Type B pancreatic cell (in vitro differentiated cells): ENCODE measurements at regions not wholly inside any gene's neighbourhood (a gene's known extent, or its start where the extent isn't known, plus 50 kb on each side); places are given as distances from the start of the nearest gene placed in this dataset.

Experiments
- DNase-seq: peaks from one replicate; pipeline ENCODE4 v3.0.0; 2021; ENCODE audit warnings: mixed read lengths; ENCODE audit not compliant: unreplicated experiment; ENCODE audit errors: extremely low spot score
- H3K27ac Mint-ChIP-seq: 2 replicates; pipeline ENCODE4 v1.8.0; 2021; ENCODE audit warnings: mild to moderate bottlenecking, mixed read lengths
- H3K27me3 Mint-ChIP-seq: 2 replicates; pipeline ENCODE4 v1.8.0; 2021; ENCODE audit warnings: mixed read lengths
- H3K36me3 Mint-ChIP-seq: 2 replicates; pipeline ENCODE4 v1.8.0; 2021; ENCODE audit warnings: mixed read lengths
- H3K4me1 Mint-ChIP-seq: one replicate; pipeline ENCODE4 v1.8.0; 2021; ENCODE audit warnings: mixed read lengths; ENCODE audit not compliant: unreplicated experiment
- H3K4me3 Mint-ChIP-seq: 2 replicates; pipeline ENCODE4 v1.8.0; 2021; ENCODE audit warnings: mild to moderate bottlenecking, mixed read lengths
- H3K9me3 Mint-ChIP-seq: 2 replicates; pipeline ENCODE4 v1.8.0; 2021; ENCODE audit warnings: mixed read lengths
- TF ChIP-seq, protein P1 (sequence below): fragments of 200-600 bp; sonication (generic); conservative IDR thresholded peaks from 2 replicates; pipeline ENCODE4 v1.5.0; 2021; ENCODE audit warnings: antibody characterized with exemption, mild to moderate bottlenecking

GRCh38 chr12:86799616-86800015 lies 543.4 kb upstream of the MGAT4C start:
- H3K27me3 Mint-ChIP-seq, result no peaks in the 10 kb centered on the region
- DNase-seq, result no peak
- no peaks in the 10 kb centered on the region for H3K9me3 Mint-ChIP-seq
- H3K36me3 Mint-ChIP-seq, result no peaks in the 10 kb centered on the region
- H3K4me1 Mint-ChIP-seq, result no peaks in the 10 kb centered on the region
- H3K27ac Mint-ChIP-seq, result no peak overlapping the region
- TF ChIP-seq, protein P1, sequence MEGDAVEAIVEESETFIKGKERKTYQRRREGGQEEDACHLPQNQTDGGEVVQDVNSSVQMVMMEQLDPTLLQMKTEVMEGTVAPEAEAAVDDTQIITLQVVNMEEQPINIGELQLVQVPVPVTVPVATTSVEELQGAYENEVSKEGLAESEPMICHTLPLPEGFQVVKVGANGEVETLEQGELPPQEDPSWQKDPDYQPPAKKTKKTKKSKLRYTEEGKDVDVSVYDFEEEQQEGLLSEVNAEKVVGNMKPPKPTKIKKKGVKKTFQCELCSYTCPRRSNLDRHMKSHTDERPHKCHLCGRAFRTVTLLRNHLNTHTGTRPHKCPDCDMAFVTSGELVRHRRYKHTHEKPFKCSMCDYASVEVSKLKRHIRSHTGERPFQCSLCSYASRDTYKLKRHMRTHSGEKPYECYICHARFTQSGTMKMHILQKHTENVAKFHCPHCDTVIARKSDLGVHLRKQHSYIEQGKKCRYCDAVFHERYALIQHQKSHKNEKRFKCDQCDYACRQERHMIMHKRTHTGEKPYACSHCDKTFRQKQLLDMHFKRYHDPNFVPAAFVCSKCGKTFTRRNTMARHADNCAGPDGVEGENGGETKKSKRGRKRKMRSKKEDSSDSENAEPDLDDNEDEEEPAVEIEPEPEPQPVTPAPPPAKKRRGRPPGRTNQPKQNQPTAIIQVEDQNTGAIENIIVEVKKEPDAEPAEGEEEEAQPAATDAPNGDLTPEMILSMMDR, result no peak
- H3K4me3 Mint-ChIP-seq, result no peak overlapping the region

DNA sequence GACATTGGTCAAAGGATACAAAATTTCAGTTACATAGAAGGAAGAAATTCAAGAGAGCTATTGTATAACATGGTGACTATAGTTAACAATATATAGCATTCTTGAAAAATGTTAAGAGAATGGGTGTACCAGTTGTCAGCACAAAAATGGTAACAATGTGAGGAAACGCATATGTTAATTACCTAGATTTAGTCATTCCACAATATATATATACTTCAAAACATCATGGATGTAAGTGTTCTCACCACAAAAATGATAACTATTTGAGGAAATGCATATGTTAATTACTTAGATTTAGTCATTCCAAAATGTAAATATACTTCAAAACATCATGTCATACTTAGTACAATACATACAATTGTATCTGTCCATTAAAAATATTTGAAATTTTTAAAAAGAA lies 540.4 kb upstream of the MGAT4C start:
- TF ChIP-seq, protein P1, result no peak
- no peaks in the 10 kb centered on the region for H3K9me3 Mint-ChIP-seq

GRCh38 chr12:86788661-86789060 lies 532.5 kb upstream of the MGAT4C start:
- Mint-ChIP-seq H3K4me1 (no peaks in the 10 kb centered on the region), H3K9me3 (no peaks in the 10 kb centered on the region), H3K36me3 (no peaks in the 10 kb centered on the region), H3K27me3 (no peaks in the 10 kb centered on the region), H3K27ac (no peak overlapping the region), H3K4me3 (no peak overlapping the region)
- TF ChIP-seq, protein P1, result no peak
- no peak for DNase-seq

More for the DNA sequence above, 540.4 kb upstream of the MGAT4C start:
- no peak for DNase-seq
- Mint-ChIP-seq H3K4me1 (no peaks in the 10 kb centered on the region), H3K36me3 (no peaks in the 10 kb centered on the region), H3K27ac (no peak overlapping the region), H3K4me3 (no peak overlapping the region), H3K27me3 (no peaks in the 10 kb centered on the region)

DNA sequence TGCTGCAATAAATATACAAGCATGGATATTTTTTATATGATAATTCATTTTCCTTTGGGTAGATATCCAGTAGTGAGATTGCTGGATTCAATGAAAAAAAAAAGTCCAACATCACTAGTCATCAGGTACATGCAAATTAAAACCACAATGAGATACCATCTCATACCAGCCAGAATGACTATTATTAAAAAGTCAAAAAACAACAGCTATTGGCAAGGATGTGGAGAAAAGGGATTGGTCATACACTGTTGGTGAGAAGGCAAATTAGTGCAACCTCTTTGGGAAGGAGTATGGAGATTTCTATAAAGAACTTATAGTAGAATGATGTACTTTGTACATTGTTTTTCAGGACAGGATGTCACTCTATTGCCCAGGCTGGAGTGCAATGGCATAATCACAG lies 531.2 kb upstream of the MGAT4C start:
- Mint-ChIP-seq H3K4me3 (no peak overlapping the region), H3K27ac (no peak overlapping the region), H3K36me3 (no peaks in the 10 kb centered on the region), H3K9me3 (no peaks in the 10 kb centered on the region), H3K27me3 (no peaks in the 10 kb centered on the region), H3K4me1 (no peaks in the 10 kb centered on the region)
- TF ChIP-seq, protein P1, result no peak
- no peak for DNase-seq

DNA sequence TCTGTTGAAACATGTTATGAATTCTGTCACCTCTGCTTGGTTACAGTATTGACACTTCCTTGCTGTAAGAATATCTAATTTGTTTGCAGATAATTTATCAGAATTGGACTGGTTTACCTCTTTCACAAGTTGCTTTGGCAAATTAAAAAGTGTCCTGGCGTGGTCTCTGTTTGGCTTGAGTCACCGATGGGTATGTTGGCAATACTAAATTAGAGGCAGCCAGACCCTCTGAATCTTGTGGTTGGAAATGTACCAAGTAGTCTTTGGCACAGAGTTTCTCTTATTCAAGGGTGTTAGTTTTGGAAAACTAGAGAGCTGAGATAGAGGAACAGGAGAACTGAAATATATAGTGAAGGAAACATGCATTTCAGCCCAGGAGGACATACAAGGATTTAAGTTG lies 521.1 kb upstream of the MGAT4C start:
- Mint-ChIP-seq H3K4me3 (no peak overlapping the region), H3K27ac (no peak overlapping the region), H3K9me3 (no peaks in the 10 kb centered on the region), H3K27me3 (no peaks in the 10 kb centered on the region), H3K4me1 (peaks cover 3% of the 10 kb centered on the region), H3K36me3 (no peaks in the 10 kb centered on the region)
- DNase-seq, result no peak
- TF ChIP-seq, protein P1, result no peak

- DNase-seq, result no peak
- Mint-ChIP-seq H3K27ac (no peak overlapping the region), H3K27me3 (no peaks in the 10 kb centered on the region), H3K4me3 (no peak overlapping the region), H3K9me3 (no peaks in the 10 kb centered on the region), H3K4me1 (peaks cover 3% of the 10 kb centered on the region), H3K36me3 (no peaks in the 10 kb centered on the region)
- TF ChIP-seq, protein P1, result no peak
Measured at GRCh38 chr12:86774841-86775388, 518.7 kb upstream of the MGAT4C start.
